Bronchial epithelial cell (primary cell): ENCODE measurements at regions not wholly inside any gene's neighbourhood (a gene's known extent, or its start where the extent isn't known, plus 50 kb on each side); places are given as distances from the start of the nearest gene placed in this dataset.

Source experiments
- DNase-seq: peaks from one replicate; pipeline ENCODE4 v3.0.0-alpha.2; 2010; ENCODE audit warnings: low read depth
- FAIRE-seq: peaks from 2 replicates; lab custom pipeline; 2011; peaks lifted over from hg19 to GRCh38; lab: Jason Lieb, UNC
- H3K27me3 ChIP-seq: 2 replicates; pipeline ENCODE4 v1.5.1; 2011; ENCODE audit warnings: low read length; ENCODE audit not compliant: control insufficient read depth, insufficient read depth
- H3K36me3 ChIP-seq: 2 replicates; pipeline ENCODE4 v1.5.1; 2011; ENCODE audit warnings: low read length; ENCODE audit not compliant: control insufficient read depth, insufficient read depth
- H3K4me3 ChIP-seq: 2 replicates; pipeline ENCODE4 v1.5.1; 2011; ENCODE audit warnings: mild to moderate bottlenecking, low read depth, low read length, control low read depth
- CTCF ChIP-seq: IDR thresholded peaks from 2 replicates; pipeline ENCODE4 v1.5.1; 2011; ENCODE audit warnings: mild to moderate bottlenecking, moderate library complexity, low read length, control low read depth, inconsistent platforms; ENCODE audit not compliant: insufficient read depth, severe bottlenecking

- Histone ChIP-seq H3K27me3 (no peaks in the 10 kb centered on the region), H3K4me3 (no peak overlapping the region), H3K36me3 (no peaks in the 10 kb centered on the region)
- DNase-seq: no peak
- FAIRE-seq: peak; percentile 13
- no peak for TF ChIP-seq CTCF
Measured at GRCh38 chr1:56074007-56074651, 505.2 kb downstream of the PLPP3 start.

GRCh38 chr1:56073614-56074006, 505.8 kb downstream of the PLPP3 start:
- FAIRE-seq (no peak), DNase-seq (no peak)
- Histone ChIP-seq H3K27me3 (no peaks in the 10 kb centered on the region), H3K36me3 (no peaks in the 10 kb centered on the region), H3K4me3 (no peak overlapping the region)
- TF ChIP-seq CTCF: no peak

- no peak for FAIRE-seq
- no peak for DNase-seq
- no peak for TF ChIP-seq CTCF
- H3K36me3 ChIP-seq: no peaks in the 10 kb centered on the region
- no peak overlapping the region for H3K4me3 ChIP-seq
- H3K27me3 ChIP-seq: no peaks in the 10 kb centered on the region
Measured at GRCh38 chr1:56073206-56073605, 506.2 kb downstream of the PLPP3 start.

GRCh38 chr1:56072310-56072709, 507.1 kb downstream of the PLPP3 start:
- Histone ChIP-seq H3K36me3 (no peaks in the 10 kb centered on the region), H3K4me3 (no peak overlapping the region), H3K27me3 (no peaks in the 10 kb centered on the region)
- no peak for FAIRE-seq
- no peak for TF ChIP-seq CTCF
- no peak for DNase-seq

- no peak for DNase-seq
- FAIRE-seq: no peak
- no peaks in the 10 kb centered on the region for H3K27me3 ChIP-seq
- no peaks in the 10 kb centered on the region for H3K36me3 ChIP-seq
- H3K4me3 ChIP-seq: no peak overlapping the region
- TF ChIP-seq CTCF: no peak
Measured at GRCh38 chr1:56071351-56071750, 508.0 kb downstream of the PLPP3 start.

- no peak for FAIRE-seq
- H3K4me3 ChIP-seq: no peak overlapping the region
Measured at GRCh38 chr1:56070601-56071000, 508.8 kb downstream of the PLPP3 start.

More at GRCh38 chr1:56070601-56071000, 508.8 kb downstream of the PLPP3 start:
- Histone ChIP-seq H3K27me3 (no peaks in the 10 kb centered on the region), H3K36me3 (no peaks in the 10 kb centered on the region)
- no peak for DNase-seq
- no peak for TF ChIP-seq CTCF
